ENCODE measurements at regions not wholly inside any gene's neighbourhood (a gene's known extent, or its start where the extent isn't known, plus 50 kb on each side); places are given as distances from the start of the nearest gene placed in this dataset.

GRCh38 chr10:108500396-108500795, 1335.9 kb upstream of the SORCS1 start:
- Histone ChIP-seq H3K4me1 (ENCODE audit: control insufficient read depth in 1 of 2, insufficient read depth in 2 of 2, low read length in 2 of 2) (no peaks in the 10 kb centered on the region), H3K4me3 (replicated peaks in 1 of 2; ENCODE audit: low read depth in 1 of 2, low read length in 2 of 2) (no peak overlapping the region), H3K9ac (ENCODE audit: low read length) (no peak overlapping the region), H3K9me3 (ENCODE audit: control insufficient read depth in 1 of 2, insufficient read depth in 1 of 2, low read depth in 1 of 2, low read length in 2 of 2) (peaks cover 28 to 29% of the 10 kb centered on the region in 2 experiments; a peak in 2 of 4 replicates), H3K79me2 (ENCODE audit: insufficient read depth, low read length) (no peaks in the 10 kb centered on the region), H2AFZ (ENCODE audit: low read depth, low read length, poor library complexity, severe bottlenecking) (no peak overlapping the region), H3K27ac (ENCODE audit: low read depth, low read length) (no peak overlapping the region), H4K20me1 (ENCODE audit: insufficient read depth) (no peaks in the 10 kb centered on the region), H3K27me3 (ENCODE audit: insufficient read depth, low read length) (no peaks in the 10 kb centered on the region), H3K9me2 (ENCODE audit: insufficient read depth) (no peaks in the 10 kb centered on the region), H3K36me3 (ENCODE audit: control insufficient read depth in 1 of 2, insufficient read depth in 2 of 2, low read length in 2 of 2) (no peaks in the 10 kb centered on the region), H3K4me2 (ENCODE audit: low read length) (no peak overlapping the region)
- no TSS peak for BruUV-seq (replicated peaks)
- ChIA-PET CTCF (no interaction called here), RAD21 (ENCODE audit: low non-redundant PET in 1 of 2, low total read pairs in 2 of 2, uncharacterized antibody in 2 of 2, unreplicated experiment in 2 of 2) (no interaction called here), POLR2A (no interaction called here)
- intact Hi-C loops (cut with micrococcal nuclease), result no loop called here
- DNase-seq (ENCODE audit: low read depth, low spot score) (no peak), ATAC-seq (no peak)
- TF ChIP-seq CTCF (IDR thresholded peaks at IDR 0.05 in 2 of 3, conservative IDR thresholded peaks at IDR 0.05 in 1 of 3; ENCODE audit: borderline replicate concordance in 1 of 3, insufficient read depth in 1 of 3, low read depth in 2 of 3, low read length in 2 of 3) (no peak), YY1 (IDR thresholded peaks at IDR 0.05; ENCODE audit: extremely low read depth, insufficient replicate concordance, low read depth, low read length) (no peak), CBX3 (IDR thresholded peaks at IDR 0.05; ENCODE audit: low read depth) (no peak), CEBPB (IDR thresholded peaks at IDR 0.05; ENCODE audit: low read depth) (no peak), ELF1 (IDR thresholded peaks at IDR 0.05; ENCODE audit: borderline replicate concordance, low read depth) (no peak), SRF (IDR thresholded peaks at IDR 0.05; ENCODE audit: low read depth) (no peak), ATF3 (IDR thresholded peaks at IDR 0.05) (no peak), MAX (IDR thresholded peaks at IDR 0.05) (no peak), FOSL1 (IDR thresholded peaks at IDR 0.05; ENCODE audit: low read depth) (no peak), ZNF274 (IDR thresholded peaks at IDR 0.05; ENCODE audit: low read depth, low read length) (no peak), EZH2 (IDR thresholded peaks at IDR 0.05) (no peak), JUND (IDR thresholded peaks at IDR 0.05) (no peak), ZBTB33 (IDR thresholded peaks at IDR 0.05; ENCODE audit: extremely low read depth, insufficient replicate concordance, low read length) (no peak), POLR2A (IDR thresholded peaks at IDR 0.05; ENCODE audit: borderline replicate concordance, extremely low read depth, insufficient read depth, insufficient read length) (no peak), SIN3A (IDR thresholded peaks at IDR 0.05; ENCODE audit: low read depth) (no peak), ZFX (IDR thresholded peaks at IDR 0.05) (no peak), EGR1 (IDR thresholded peaks at IDR 0.05; ENCODE audit: low read depth) (no peak)
- TF ChIP-seq, protein P1, sequence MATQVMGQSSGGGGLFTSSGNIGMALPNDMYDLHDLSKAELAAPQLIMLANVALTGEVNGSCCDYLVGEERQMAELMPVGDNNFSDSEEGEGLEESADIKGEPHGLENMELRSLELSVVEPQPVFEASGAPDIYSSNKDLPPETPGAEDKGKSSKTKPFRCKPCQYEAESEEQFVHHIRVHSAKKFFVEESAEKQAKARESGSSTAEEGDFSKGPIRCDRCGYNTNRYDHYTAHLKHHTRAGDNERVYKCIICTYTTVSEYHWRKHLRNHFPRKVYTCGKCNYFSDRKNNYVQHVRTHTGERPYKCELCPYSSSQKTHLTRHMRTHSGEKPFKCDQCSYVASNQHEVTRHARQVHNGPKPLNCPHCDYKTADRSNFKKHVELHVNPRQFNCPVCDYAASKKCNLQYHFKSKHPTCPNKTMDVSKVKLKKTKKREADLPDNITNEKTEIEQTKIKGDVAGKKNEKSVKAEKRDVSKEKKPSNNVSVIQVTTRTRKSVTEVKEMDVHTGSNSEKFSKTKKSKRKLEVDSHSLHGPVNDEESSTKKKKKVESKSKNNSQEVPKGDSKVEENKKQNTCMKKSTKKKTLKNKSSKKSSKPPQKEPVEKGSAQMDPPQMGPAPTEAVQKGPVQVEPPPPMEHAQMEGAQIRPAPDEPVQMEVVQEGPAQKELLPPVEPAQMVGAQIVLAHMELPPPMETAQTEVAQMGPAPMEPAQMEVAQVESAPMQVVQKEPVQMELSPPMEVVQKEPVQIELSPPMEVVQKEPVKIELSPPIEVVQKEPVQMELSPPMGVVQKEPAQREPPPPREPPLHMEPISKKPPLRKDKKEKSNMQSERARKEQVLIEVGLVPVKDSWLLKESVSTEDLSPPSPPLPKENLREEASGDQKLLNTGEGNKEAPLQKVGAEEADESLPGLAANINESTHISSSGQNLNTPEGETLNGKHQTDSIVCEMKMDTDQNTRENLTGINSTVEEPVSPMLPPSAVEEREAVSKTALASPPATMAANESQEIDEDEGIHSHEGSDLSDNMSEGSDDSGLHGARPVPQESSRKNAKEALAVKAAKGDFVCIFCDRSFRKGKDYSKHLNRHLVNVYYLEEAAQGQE (IDR thresholded peaks at IDR 0.05; ENCODE audit: low read depth), result no peak

All from HCT116 (cell line).